ENCODE measurements at regions not wholly inside any gene's neighbourhood (a gene's known extent, or its start where the extent isn't known, plus 50 kb on each side); places are given as distances from the start of the nearest gene placed in this dataset.
"Not testable (repeated sequence)": the region's sequence is repeated elsewhere in the genome, so short reads cannot be mapped to it uniquely, and the experiment has no call there.

GRCh38 chr5:12856105-12856504 lies 951.9 kb upstream of the CTNND2 start:
- not testable (repeated sequence) for TF ChIP-seq CTCF, POLR2A (IDR thresholded peaks at IDR 0.05)

Measured in Peyer's patch (tissue), 4 donors.